HG03575 (cell line): ENCODE measurements at regions not wholly inside any gene's neighbourhood (a gene's known extent, or its start where the extent isn't known, plus 50 kb on each side); places are given as distances from the start of the nearest gene placed in this dataset.
"Not testable (repeated sequence)": the region's sequence is repeated elsewhere in the genome, so short reads cannot be mapped to it uniquely, and the experiment has no call there.

Experiments
- ATAC-seq: cut with Tn5 transposase; IDR thresholded peaks from one replicate; pipeline ENCODE4 v1.9.1; 2021; ENCODE audit not compliant: unreplicated experiment, insufficient number of reproducible peaks, low FRiP score; ENCODE audit errors: extremely low read depth

GRCh38 chr20:50362177-50362576 is 148.0 kb upstream of the PTPN1 start:
- ATAC-seq = not testable (repeated sequence)

GRCh38 chr20:50363027-50363426 is 147.2 kb upstream of the PTPN1 start:
- ATAC-seq = no peak

GRCh38 chr20:50363479-50363878 is 146.7 kb upstream of the PTPN1 start:
- ATAC-seq = no peak

GRCh38 chr20:50364542-50364941 is 145.6 kb upstream of the PTPN1 start:
- no peak for ATAC-seq

- no peak for ATAC-seq
Observed at GRCh38 chr20:50366270-50367103, 143.7 kb upstream of the PTPN1 start.

- ATAC-seq = no peak
Observed at GRCh38 chr20:50367104-50367674, 143.0 kb upstream of the PTPN1 start.

GRCh38 chr20:50367739-50368375 is 142.3 kb upstream of the PTPN1 start:
- ATAC-seq = no peak

GRCh38 chr20:50368386-50368785 is 141.8 kb upstream of the PTPN1 start:
- ATAC-seq = no peak

GRCh38 chr20:50368813-50369224 is 141.4 kb upstream of the PTPN1 start:
- no peak for ATAC-seq

GRCh38 chr20:50369225-50370035 is 140.8 kb upstream of the PTPN1 start:
- ATAC-seq = no peak

- ATAC-seq = no peak
Observed at GRCh38 chr20:50370036-50370566, 140.1 kb upstream of the PTPN1 start.

- no peak for ATAC-seq
Observed at GRCh38 chr20:50371878-50372769, 138.1 kb upstream of the PTPN1 start.

- no peak for ATAC-seq
Observed at GRCh38 chr20:50372770-50373088, 137.5 kb upstream of the PTPN1 start.

GRCh38 chr20:50373674-50374286 is 136.4 kb upstream of the PTPN1 start:
- no peak for ATAC-seq

GRCh38 chr20:50374541-50375078 is 135.6 kb upstream of the PTPN1 start:
- ATAC-seq = no peak

GRCh38 chr20:50376179-50376887 is 133.8 kb upstream of the PTPN1 start:
- ATAC-seq = no peak

GRCh38 chr20:50376888-50377459 is 133.2 kb upstream of the PTPN1 start:
- ATAC-seq = no peak
